ENCODE measurements at regions not wholly inside any gene's neighbourhood (a gene's known extent, or its start where the extent isn't known, plus 50 kb on each side); places are given as distances from the start of the nearest gene placed in this dataset.

DNA sequence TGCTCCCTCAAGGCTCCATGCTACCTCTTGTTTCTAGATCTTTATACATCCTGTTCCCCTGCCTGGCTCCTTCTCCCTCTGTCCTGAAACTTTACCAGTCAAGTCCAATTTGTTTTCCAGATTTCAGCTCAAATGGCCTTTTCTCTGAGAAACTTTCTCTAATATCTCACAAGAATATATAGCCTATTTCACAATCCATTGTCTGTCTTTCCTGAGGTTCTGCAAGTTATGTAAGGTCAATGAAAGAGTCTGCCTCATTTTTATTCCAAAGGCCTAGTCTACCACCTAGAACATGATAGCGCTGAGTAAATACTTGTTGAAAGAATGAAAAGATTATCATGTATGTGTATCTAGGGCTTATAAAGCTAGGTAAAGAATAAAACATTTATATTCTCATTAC lies 348.8 kb downstream of the SPRY2 start (continued):
- TF ChIP-seq, protein P1, sequence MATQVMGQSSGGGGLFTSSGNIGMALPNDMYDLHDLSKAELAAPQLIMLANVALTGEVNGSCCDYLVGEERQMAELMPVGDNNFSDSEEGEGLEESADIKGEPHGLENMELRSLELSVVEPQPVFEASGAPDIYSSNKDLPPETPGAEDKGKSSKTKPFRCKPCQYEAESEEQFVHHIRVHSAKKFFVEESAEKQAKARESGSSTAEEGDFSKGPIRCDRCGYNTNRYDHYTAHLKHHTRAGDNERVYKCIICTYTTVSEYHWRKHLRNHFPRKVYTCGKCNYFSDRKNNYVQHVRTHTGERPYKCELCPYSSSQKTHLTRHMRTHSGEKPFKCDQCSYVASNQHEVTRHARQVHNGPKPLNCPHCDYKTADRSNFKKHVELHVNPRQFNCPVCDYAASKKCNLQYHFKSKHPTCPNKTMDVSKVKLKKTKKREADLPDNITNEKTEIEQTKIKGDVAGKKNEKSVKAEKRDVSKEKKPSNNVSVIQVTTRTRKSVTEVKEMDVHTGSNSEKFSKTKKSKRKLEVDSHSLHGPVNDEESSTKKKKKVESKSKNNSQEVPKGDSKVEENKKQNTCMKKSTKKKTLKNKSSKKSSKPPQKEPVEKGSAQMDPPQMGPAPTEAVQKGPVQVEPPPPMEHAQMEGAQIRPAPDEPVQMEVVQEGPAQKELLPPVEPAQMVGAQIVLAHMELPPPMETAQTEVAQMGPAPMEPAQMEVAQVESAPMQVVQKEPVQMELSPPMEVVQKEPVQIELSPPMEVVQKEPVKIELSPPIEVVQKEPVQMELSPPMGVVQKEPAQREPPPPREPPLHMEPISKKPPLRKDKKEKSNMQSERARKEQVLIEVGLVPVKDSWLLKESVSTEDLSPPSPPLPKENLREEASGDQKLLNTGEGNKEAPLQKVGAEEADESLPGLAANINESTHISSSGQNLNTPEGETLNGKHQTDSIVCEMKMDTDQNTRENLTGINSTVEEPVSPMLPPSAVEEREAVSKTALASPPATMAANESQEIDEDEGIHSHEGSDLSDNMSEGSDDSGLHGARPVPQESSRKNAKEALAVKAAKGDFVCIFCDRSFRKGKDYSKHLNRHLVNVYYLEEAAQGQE (IDR thresholded peaks at IDR 0.05; ENCODE audit: low read depth), result no peak
- no peak for TF ChIP-seq POLR2A (IDR thresholded peaks at IDR 0.05; ENCODE audit: borderline replicate concordance, extremely low read depth, insufficient read depth, insufficient read length)

DNA sequence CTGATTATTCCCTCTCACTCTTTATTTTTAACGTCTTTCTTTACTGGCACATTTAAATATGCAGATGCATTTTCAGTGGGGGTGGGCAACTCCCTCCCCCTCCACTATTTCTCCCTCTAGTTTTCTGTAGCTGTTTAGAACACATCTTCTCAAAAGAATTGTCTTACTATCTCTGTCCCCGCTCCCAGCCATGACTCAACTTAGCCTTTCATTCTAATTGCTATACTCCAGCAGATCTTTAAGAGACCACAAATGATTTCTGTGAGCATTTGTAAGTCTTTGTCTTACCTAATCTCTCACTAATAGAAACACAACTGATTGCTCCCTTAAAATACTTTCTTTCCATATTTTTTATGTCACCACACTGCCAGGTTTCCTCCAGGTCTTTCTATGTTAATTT lies 350.9 kb downstream of the SPRY2 start:
- Histone ChIP-seq H3K36me3 (ENCODE audit: control insufficient read depth in 1 of 2, insufficient read depth in 2 of 2, low read length in 2 of 2) (no peaks in the 10 kb centered on the region), H3K27me3 (ENCODE audit: insufficient read depth, low read length) (no peaks in the 10 kb centered on the region), H3K4me2 (ENCODE audit: low read length) (no peak overlapping the region), H4K20me1 (ENCODE audit: insufficient read depth) (no peaks in the 10 kb centered on the region), H3K4me1 (ENCODE audit: control insufficient read depth in 1 of 2, insufficient read depth in 2 of 2, low read length in 2 of 2) (peaks cover 0 to 16% of the 10 kb centered on the region in 2 experiments; a peak in 1 of 4 replicates), H3K4me3 (replicated peaks in 1 of 2; ENCODE audit: low read depth in 1 of 2, low read length in 2 of 2) (no peak overlapping the region), H3K27ac (ENCODE audit: low read depth, low read length) (no peak overlapping the region), H3K79me2 (ENCODE audit: insufficient read depth, low read length) (no peaks in the 10 kb centered on the region), H3K9me2 (ENCODE audit: insufficient read depth) (no peaks in the 10 kb centered on the region), H3K9me3 (ENCODE audit: control insufficient read depth in 1 of 2, insufficient read depth in 1 of 2, low read depth in 1 of 2, low read length in 2 of 2) (no peaks in the 10 kb centered on the region), H2AFZ (ENCODE audit: low read depth, low read length, poor library complexity, severe bottlenecking) (no peak overlapping the region), H3K9ac (ENCODE audit: low read length) (no peak overlapping the region)
- CTCF ChIA-PET, result no interaction called here
- POLR2A ChIA-PET, result no interaction called here
- intact Hi-C loops (cut with micrococcal nuclease), result no loop called here
- DNase-seq (ENCODE audit: low read depth, low spot score) (no peak), ATAC-seq (no peak)
- no TSS peak for BruUV-seq (replicated peaks)
- RAD21 ChIA-PET (ENCODE audit: low non-redundant PET in 1 of 2, low total read pairs in 2 of 2, uncharacterized antibody in 2 of 2, unreplicated experiment in 2 of 2), result no interaction called here
- no peak for TF ChIP-seq JUND (IDR thresholded peaks at IDR 0.05)
- TF ChIP-seq CEBPB (IDR thresholded peaks at IDR 0.05; ENCODE audit: low read depth), result no peak
- no peak for TF ChIP-seq CBX3 (IDR thresholded peaks at IDR 0.05; ENCODE audit: low read depth)
- TF ChIP-seq, protein P2, sequence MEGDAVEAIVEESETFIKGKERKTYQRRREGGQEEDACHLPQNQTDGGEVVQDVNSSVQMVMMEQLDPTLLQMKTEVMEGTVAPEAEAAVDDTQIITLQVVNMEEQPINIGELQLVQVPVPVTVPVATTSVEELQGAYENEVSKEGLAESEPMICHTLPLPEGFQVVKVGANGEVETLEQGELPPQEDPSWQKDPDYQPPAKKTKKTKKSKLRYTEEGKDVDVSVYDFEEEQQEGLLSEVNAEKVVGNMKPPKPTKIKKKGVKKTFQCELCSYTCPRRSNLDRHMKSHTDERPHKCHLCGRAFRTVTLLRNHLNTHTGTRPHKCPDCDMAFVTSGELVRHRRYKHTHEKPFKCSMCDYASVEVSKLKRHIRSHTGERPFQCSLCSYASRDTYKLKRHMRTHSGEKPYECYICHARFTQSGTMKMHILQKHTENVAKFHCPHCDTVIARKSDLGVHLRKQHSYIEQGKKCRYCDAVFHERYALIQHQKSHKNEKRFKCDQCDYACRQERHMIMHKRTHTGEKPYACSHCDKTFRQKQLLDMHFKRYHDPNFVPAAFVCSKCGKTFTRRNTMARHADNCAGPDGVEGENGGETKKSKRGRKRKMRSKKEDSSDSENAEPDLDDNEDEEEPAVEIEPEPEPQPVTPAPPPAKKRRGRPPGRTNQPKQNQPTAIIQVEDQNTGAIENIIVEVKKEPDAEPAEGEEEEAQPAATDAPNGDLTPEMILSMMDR (IDR thresholded peaks at IDR 0.05 in 2 of 3, conservative IDR thresholded peaks at IDR 0.05 in 1 of 3; ENCODE audit: borderline replicate concordance in 1 of 3, insufficient read depth in 1 of 3, low read depth in 2 of 3, low read length in 2 of 3), result no peak
- no peak for TF ChIP-seq POLR2AphosphoS5 (IDR thresholded peaks at IDR 0.05; ENCODE audit: low read depth, low read length)
- no peak for TF ChIP-seq TCF7L2 (IDR thresholded peaks at IDR 0.05; ENCODE audit: borderline replicate concordance, extremely low read depth, insufficient read depth, insufficient read length)
- TF ChIP-seq, protein P3, sequence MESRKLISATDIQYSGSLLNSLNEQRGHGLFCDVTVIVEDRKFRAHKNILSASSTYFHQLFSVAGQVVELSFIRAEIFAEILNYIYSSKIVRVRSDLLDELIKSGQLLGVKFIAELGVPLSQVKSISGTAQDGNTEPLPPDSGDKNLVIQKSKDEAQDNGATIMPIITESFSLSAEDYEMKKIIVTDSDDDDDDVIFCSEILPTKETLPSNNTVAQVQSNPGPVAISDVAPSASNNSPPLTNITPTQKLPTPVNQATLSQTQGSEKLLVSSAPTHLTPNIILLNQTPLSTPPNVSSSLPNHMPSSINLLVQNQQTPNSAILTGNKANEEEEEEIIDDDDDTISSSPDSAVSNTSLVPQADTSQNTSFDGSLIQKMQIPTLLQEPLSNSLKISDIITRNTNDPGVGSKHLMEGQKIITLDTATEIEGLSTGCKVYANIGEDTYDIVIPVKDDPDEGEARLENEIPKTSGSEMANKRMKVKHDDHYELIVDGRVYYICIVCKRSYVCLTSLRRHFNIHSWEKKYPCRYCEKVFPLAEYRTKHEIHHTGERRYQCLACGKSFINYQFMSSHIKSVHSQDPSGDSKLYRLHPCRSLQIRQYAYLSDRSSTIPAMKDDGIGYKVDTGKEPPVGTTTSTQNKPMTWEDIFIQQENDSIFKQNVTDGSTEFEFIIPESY (IDR thresholded peaks at IDR 0.05; ENCODE audit: extremely low read depth, insufficient replicate concordance, low read length), result no peak
- TF ChIP-seq SRF (IDR thresholded peaks at IDR 0.05; ENCODE audit: low read depth), result no peak
- no peak for TF ChIP-seq EZH2 (IDR thresholded peaks at IDR 0.05)
